Smooth muscle cell (in vitro differentiated cells): ENCODE measurements at regions not wholly inside any gene's neighbourhood (a gene's known extent, or its start where the extent isn't known, plus 50 kb on each side); places are given as distances from the start of the nearest gene placed in this dataset.

ENCODE experiments used
- DNase-seq: peaks from one replicate; lab custom pipeline; 2025; ENCODE audit not compliant: unreplicated experiment; lab: John Stamatoyannopoulos, UW
- H2AFZ ChIP-seq: fragments of 200-600 bp; sonication (generic); 2 replicates; pipeline ENCODE4 v1.6.0; 2016; ENCODE audit warnings: antibody characterized with exemption, low read depth, mild to moderate bottlenecking
- H3F3A ChIP-seq: fragments of 200-600 bp; sonication (generic); 2 replicates; pipeline ENCODE4 v1.6.0; 2017; ENCODE audit warnings: antibody characterized with exemption, low read depth
- H3K27ac ChIP-seq: fragments of 200-600 bp; sonication (generic); 2 replicates; pipeline ENCODE4 v1.5.1; 2016; ENCODE audit warnings: low read depth, mild to moderate bottlenecking
- H3K27me3 ChIP-seq: fragments of 200-600 bp; sonication (generic); 2 replicates; pipeline ENCODE4 v1.6.1; 2016; ENCODE audit warnings: low read depth, mild to moderate bottlenecking
- H3K36me3 ChIP-seq: fragments of 200-600 bp; sonication (generic); 2 replicates; pipeline ENCODE4 v1.5.1; 2016; ENCODE audit warnings: low read depth
- H3K4me1 ChIP-seq: fragments of 200-600 bp; sonication (generic); 2 replicates; pipeline ENCODE4 v1.5.1; 2016; ENCODE audit warnings: low read depth
- H3K4me2 ChIP-seq: fragments of 200-600 bp; sonication (generic); 2 replicates; pipeline ENCODE4 v1.6.0; 2016; ENCODE audit warnings: mild to moderate bottlenecking
- H3K4me3 ChIP-seq: fragments of 200-600 bp; sonication (generic); 2 replicates; pipeline ENCODE4 v1.5.1; 2016; ENCODE audit warnings: mild to moderate bottlenecking
- H3K79me2 ChIP-seq: fragments of 200-600 bp; sonication (generic); 2 replicates; pipeline ENCODE4 v1.6.0; 2016; ENCODE audit warnings: low read depth, mild to moderate bottlenecking
- H3K9ac ChIP-seq: fragments of 200-600 bp; sonication (generic); 2 replicates; pipeline ENCODE4 v1.6.0; 2016; ENCODE audit warnings: low read depth
- H3K9me3 ChIP-seq: fragments of 200-600 bp; sonication (generic); replicated peaks from 2 replicates; pipeline ENCODE4 v1.5.1; 2016; ENCODE audit warnings: low read depth
- H4K20me1 ChIP-seq: fragments of 200-600 bp; sonication (generic); 2 replicates; pipeline ENCODE4 v1.6.0; 2016; ENCODE audit warnings: low read depth
- WGBS: methylation state at CpG from one replicate; pipeline ENCODE4 v1.1.7; 2016; ENCODE audit warnings: low lambda C conversion rate; 5-methylcytosine and 5-hydroxymethylcytosine counted together
- TF ChIP-seq, protein P1 (sequence below): fragments of 200-600 bp; sonication (generic); IDR thresholded peaks from 2 replicates; pipeline ENCODE4 v1.5.1; 2017; ENCODE audit warnings: borderline replicate concordance, mild to moderate bottlenecking, antibody characterized with exemption; ENCODE audit not compliant: insufficient read depth, poor library complexity, severe bottlenecking

DNA sequence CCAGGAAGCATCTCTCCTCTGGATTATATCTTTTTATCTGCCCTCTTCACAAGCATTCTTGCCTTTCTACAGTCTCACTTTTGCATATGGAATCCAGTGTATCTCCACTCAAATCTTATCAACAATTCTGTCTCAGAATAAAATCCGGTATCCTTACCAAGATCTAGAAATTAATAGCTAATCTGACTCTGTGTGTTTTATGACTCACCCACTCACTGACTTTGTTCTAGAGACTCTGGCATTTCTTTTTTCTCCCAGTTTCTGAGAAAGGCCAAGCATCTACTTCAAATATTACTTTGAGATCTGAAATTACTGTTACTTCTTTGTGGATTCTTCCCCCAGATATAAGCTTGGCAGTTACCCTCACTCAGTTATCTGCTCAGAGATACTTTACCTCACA, 913.5 kb upstream of the ATXN8OS start:
- 85% methylated on average over 1 of the region's 1 CpG for WGBS

GRCh38 chr13:69180034-69180433, 927.6 kb upstream of the ATXN8OS start:
- no peak overlapping the region for H3K9ac ChIP-seq
- H2AFZ ChIP-seq: no peak overlapping the region
- H4K20me1 ChIP-seq: no peaks in the 10 kb centered on the region
- H3K79me2 ChIP-seq: no peaks in the 10 kb centered on the region
- H3F3A ChIP-seq: no peaks in the 10 kb centered on the region
- 87% methylated on average over 5 of the region's 5 CpGs for WGBS
- H3K36me3 ChIP-seq: no peaks in the 10 kb centered on the region
- no peak for DNase-seq
- H3K9me3 ChIP-seq: no peaks in the 10 kb centered on the region
- H3K27ac ChIP-seq: no peak overlapping the region
- no peak overlapping the region for H3K4me3 ChIP-seq
- H3K4me2 ChIP-seq: no peak overlapping the region
- H3K27me3 ChIP-seq: no peaks in the 10 kb centered on the region
- TF ChIP-seq, protein P1, sequence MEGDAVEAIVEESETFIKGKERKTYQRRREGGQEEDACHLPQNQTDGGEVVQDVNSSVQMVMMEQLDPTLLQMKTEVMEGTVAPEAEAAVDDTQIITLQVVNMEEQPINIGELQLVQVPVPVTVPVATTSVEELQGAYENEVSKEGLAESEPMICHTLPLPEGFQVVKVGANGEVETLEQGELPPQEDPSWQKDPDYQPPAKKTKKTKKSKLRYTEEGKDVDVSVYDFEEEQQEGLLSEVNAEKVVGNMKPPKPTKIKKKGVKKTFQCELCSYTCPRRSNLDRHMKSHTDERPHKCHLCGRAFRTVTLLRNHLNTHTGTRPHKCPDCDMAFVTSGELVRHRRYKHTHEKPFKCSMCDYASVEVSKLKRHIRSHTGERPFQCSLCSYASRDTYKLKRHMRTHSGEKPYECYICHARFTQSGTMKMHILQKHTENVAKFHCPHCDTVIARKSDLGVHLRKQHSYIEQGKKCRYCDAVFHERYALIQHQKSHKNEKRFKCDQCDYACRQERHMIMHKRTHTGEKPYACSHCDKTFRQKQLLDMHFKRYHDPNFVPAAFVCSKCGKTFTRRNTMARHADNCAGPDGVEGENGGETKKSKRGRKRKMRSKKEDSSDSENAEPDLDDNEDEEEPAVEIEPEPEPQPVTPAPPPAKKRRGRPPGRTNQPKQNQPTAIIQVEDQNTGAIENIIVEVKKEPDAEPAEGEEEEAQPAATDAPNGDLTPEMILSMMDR: no peak
- H3K4me1 ChIP-seq: no peaks in the 10 kb centered on the region

More for the DNA sequence above, 913.5 kb upstream of the ATXN8OS start:
- Histone ChIP-seq H3F3A (no peaks in the 10 kb centered on the region), H3K9ac (no peak overlapping the region), H3K27me3 (no peaks in the 10 kb centered on the region), H3K4me3 (no peak overlapping the region), H2AFZ (no peak overlapping the region), H3K4me1 (no peaks in the 10 kb centered on the region), H3K36me3 (no peaks in the 10 kb centered on the region), H3K4me2 (no peak overlapping the region), H3K79me2 (no peaks in the 10 kb centered on the region), H3K9me3 (no peaks in the 10 kb centered on the region), H3K27ac (no peak overlapping the region), H4K20me1 (no peaks in the 10 kb centered on the region)
- TF ChIP-seq, protein P1: no peak
- no peak for DNase-seq

DNA sequence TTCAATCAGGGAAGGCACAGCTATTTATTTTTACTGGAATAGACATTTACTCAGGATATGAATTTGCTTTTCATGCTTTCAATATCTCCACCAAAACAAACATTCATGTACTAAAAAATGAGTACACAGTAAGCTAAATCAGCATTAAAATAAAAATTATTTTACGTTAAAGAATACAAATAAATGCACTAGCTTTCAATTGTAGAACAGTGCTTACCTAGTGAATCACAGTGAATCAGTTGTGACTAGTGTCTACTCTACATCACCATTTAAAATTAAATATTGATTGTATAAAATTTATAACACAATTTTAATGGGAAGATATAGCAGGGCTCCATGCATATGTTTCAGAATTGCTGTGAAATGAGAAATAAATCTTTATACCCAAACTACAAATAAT, 929.6 kb upstream of the ATXN8OS start:
- H3K4me1 ChIP-seq: no peaks in the 10 kb centered on the region
- H2AFZ ChIP-seq: no peak overlapping the region
- H3K9ac ChIP-seq: no peak overlapping the region
- H3K27ac ChIP-seq: no peak overlapping the region
- no peak overlapping the region for H3K4me2 ChIP-seq
- no peak overlapping the region for H3K4me3 ChIP-seq
- no peaks in the 10 kb centered on the region for H3F3A ChIP-seq
- TF ChIP-seq, protein P1: no peak
- DNase-seq: no peak
- H3K36me3 ChIP-seq: no peaks in the 10 kb centered on the region
- H4K20me1 ChIP-seq: no peaks in the 10 kb centered on the region
- no peaks in the 10 kb centered on the region for H3K9me3 ChIP-seq
- no peaks in the 10 kb centered on the region for H3K27me3 ChIP-seq
- 93% methylated on average over 1 of the region's 1 CpG for WGBS
- no peaks in the 10 kb centered on the region for H3K79me2 ChIP-seq

DNA sequence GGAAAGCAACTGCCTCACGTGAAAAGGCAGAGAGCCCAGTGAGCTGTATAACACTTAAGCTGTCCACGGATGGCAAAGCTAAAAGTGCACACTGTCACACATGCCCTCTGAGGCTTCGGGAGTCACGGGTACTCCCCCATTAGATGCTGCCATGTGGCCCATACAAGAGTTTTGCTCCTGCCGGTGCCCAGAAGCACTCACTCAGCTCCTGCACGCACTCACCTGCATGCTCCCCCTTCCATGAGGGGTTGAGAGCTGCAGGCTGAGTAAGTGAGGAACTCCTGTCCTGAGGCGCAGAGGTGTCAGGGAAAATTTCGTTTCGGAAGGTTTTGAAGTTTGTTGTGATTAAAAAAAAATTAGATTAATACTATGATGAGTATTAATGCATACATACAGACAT, 939.2 kb upstream of the ATXN8OS start:
- H3K4me1 ChIP-seq: no peaks in the 10 kb centered on the region
- no peak overlapping the region for H3K4me3 ChIP-seq
- H3K9me3 ChIP-seq: no peaks in the 10 kb centered on the region
- no peaks in the 10 kb centered on the region for H3K79me2 ChIP-seq
- no peak overlapping the region for H3K27ac ChIP-seq
- no peak overlapping the region for H2AFZ ChIP-seq
- no peaks in the 10 kb centered on the region for H3K36me3 ChIP-seq
- H3F3A ChIP-seq: no peaks in the 10 kb centered on the region
- TF ChIP-seq, protein P1: no peak
- no peaks in the 10 kb centered on the region for H4K20me1 ChIP-seq
- WGBS: 91% methylated on average over 9 of the region's 9 CpGs
- no peaks in the 10 kb centered on the region for H3K27me3 ChIP-seq
- no peak overlapping the region for H3K4me2 ChIP-seq
- no peak for DNase-seq
- H3K9ac ChIP-seq: no peak overlapping the region
